HepG2 (cell line): ENCODE measurements at regions not wholly inside any gene's neighbourhood (a gene's known extent, or its start where the extent isn't known, plus 50 kb on each side); places are given as distances from the start of the nearest gene placed in this dataset.

Experiments
- ATAC-seq: fragments of 200-7000 bp; cut with Tn5 transposase; 3 replicates; pipeline ENCODE4 v1.9.1; 2020; ENCODE audit warnings: mild to moderate bottlenecking, moderate library complexity
- BruUV-seq: library from RNA; stranded (reverse); fragments of 400-500 nt; replicated peaks from 2 replicates; lab custom pipeline; 2021; lab: Mats Ljungman, UMichigan
- CTCF ChIA-PET: fragments of 300-600 bp; formaldehyde crosslinking; extraction: SDS; loops from one replicate; lab custom pipeline; 2021; ENCODE audit warnings: low total read pairs, inconsistent platforms, low intra/inter-chr PET ratio; lab: Yijun Ruan, JAX
- POLR2A ChIA-PET: fragments of 350-600 bp; sonication (Branson Sonifier 250); formaldehyde crosslinking; loops from one replicate; lab custom pipeline; 2020; ENCODE audit warnings: antibody characterized with exemption, inconsistent platforms; lab: Yijun Ruan, JAX
- DNase-seq: peaks from one replicate; pipeline ENCODE4 v3.0.0-alpha.2; 2015; ENCODE audit warnings: low spot score
- FAIRE-seq: peaks from 3 replicates; lab custom pipeline; 2011; peaks lifted over from hg19 to GRCh38; lab: Jason Lieb, UNC
- H2AFZ ChIP-seq: one replicate; pipeline ENCODE4 v1.6.1; 2011; ENCODE audit warnings: low read length, inconsistent platforms
- H3K27ac ChIP-seq: fragments of 300-600 bp; 3 replicates; pipeline ENCODE4 v1.8.0; 2011; ENCODE audit warnings: mixed run types, mild to moderate bottlenecking, mixed read lengths, low read length, inconsistent platforms; ENCODE audit not compliant: insufficient read depth; ENCODE audit errors: extremely low read length
- H3K27me3 ChIP-seq, 2 experiments: fragments of 200-600 bp in 1 of 2; 2 replicates in 1 of 2; 3 replicates in 1 of 2; pipeline versions ENCODE4 v1.6.0 to v1.8.0; 2011; ENCODE audit warnings: low read length in 2 of 2, mild to moderate bottlenecking in 2 of 2, moderate library complexity in 2 of 2, inconsistent platforms in 1 of 2; ENCODE audit not compliant: insufficient read depth in 2 of 2, control insufficient read depth in 1 of 2
- H3K36me3 ChIP-seq, 2 experiments: fragments of 200-600 bp in 1 of 2; replicated peaks in 1 of 2; 2 replicates in 1 of 2; 3 replicates in 1 of 2; pipeline versions ENCODE4 v1.5.1 to v1.8.0; 2011; ENCODE audit warnings: low read length in 2 of 2, inconsistent platforms in 1 of 2; ENCODE audit not compliant: insufficient read depth in 2 of 2, control insufficient read depth in 1 of 2
- H3K4me1 ChIP-seq: 2 replicates; pipeline ENCODE4 v1.5.1; 2012; ENCODE audit warnings: low read length, inconsistent platforms; ENCODE audit not compliant: insufficient read depth
- H3K4me2 ChIP-seq: 2 replicates; pipeline ENCODE4 v1.6.0; 2011; ENCODE audit warnings: low read depth, low read length, inconsistent platforms
- H3K4me3 ChIP-seq, 3 experiments: fragments of 200-600 bp in 1 of 3; sonication (generic), shearing (Covaris generic) in 1 of 3; replicated peaks in 1 of 3; 2 replicates each; pipeline ENCODE4 v1.5.1; 2011 to 2016; ENCODE audit warnings: low read length in 3 of 3, inconsistent platforms in 2 of 3, low read depth in 2 of 3, mild to moderate bottlenecking in 2 of 3, control low read depth in 1 of 3, mixed read lengths in 1 of 3; ENCODE audit not compliant: insufficient read depth in 1 of 3
- H3K79me2 ChIP-seq: one replicate; pipeline ENCODE4 v1.6.1; 2011; ENCODE audit warnings: low read length, inconsistent platforms; ENCODE audit not compliant: insufficient read depth
- H3K9ac ChIP-seq: 2 replicates; pipeline ENCODE4 v1.6.0; 2011; ENCODE audit warnings: mild to moderate bottlenecking, low read depth, low read length, inconsistent platforms; ENCODE audit not compliant: insufficient read depth
- H3K9me3 ChIP-seq: 2 replicates; pipeline ENCODE4 v1.5.1; 2012; ENCODE audit warnings: mild to moderate bottlenecking, low read length
- H4K20me1 ChIP-seq: 2 replicates; pipeline ENCODE4 v1.6.0; 2011; ENCODE audit warnings: inconsistent platforms, mild to moderate bottlenecking, low read length, moderate library complexity; ENCODE audit not compliant: insufficient read depth
- CBX5 ChIP-seq: sonication (generic); formaldehyde crosslinking; IDR thresholded peaks from 2 replicates; pipeline ENCODE4 v1.4.0; 2020; ENCODE audit warnings: missing genetic modification reagents, borderline replicate concordance
- FOXJ3 ChIP-seq: sonication (generic); formaldehyde crosslinking; IDR thresholded peaks from 2 replicates; pipeline ENCODE4 v1.4.0; 2020; ENCODE audit warnings: missing genetic modification reagents, mild to moderate bottlenecking, borderline replicate concordance
- HMGA1 ChIP-seq: sonication (generic); formaldehyde crosslinking; conservative IDR thresholded peaks from 2 replicates; pipeline ENCODE4 v1.4.0; 2020; ENCODE audit warnings: missing genetic modification reagents
- NFE2L1 ChIP-seq: sonication (generic); formaldehyde crosslinking; IDR thresholded peaks from 2 replicates; pipeline ENCODE4 v1.4.0; 2020; ENCODE audit warnings: missing genetic modification reagents, mild to moderate bottlenecking, borderline replicate concordance
- PAWR ChIP-seq: sonication (generic); formaldehyde crosslinking; IDR thresholded peaks from 2 replicates; pipeline ENCODE4 v1.4.0; 2020; ENCODE audit warnings: missing genetic modification reagents, mild to moderate bottlenecking, borderline replicate concordance
- SMAD9 ChIP-seq: sonication (generic); formaldehyde crosslinking; IDR thresholded peaks from 2 replicates; pipeline ENCODE4 v1.5.1; 2020; ENCODE audit warnings: mild to moderate bottlenecking, missing genetic modification reagents
- SP4 ChIP-seq: sonication (generic); formaldehyde crosslinking; IDR thresholded peaks from 2 replicates; pipeline ENCODE4 v1.8.1; 2023; ENCODE audit warnings: mild to moderate bottlenecking, missing genetic modification reagents
- SUZ12 ChIP-seq: fragments of 150-350 bp; IDR thresholded peaks from 2 replicates; pipeline ENCODE4 v1.6.1; 2014; ENCODE audit warnings: low read depth, low read length
- ZNF546 ChIP-seq: sonication (generic); formaldehyde crosslinking; conservative IDR thresholded peaks from 2 replicates; pipeline ENCODE4 v1.8.1; 2023; ENCODE audit warnings: mild to moderate bottlenecking, missing genetic modification reagents
- ZNF570 ChIP-seq: sonication (generic); formaldehyde crosslinking; IDR thresholded peaks from 2 replicates; pipeline ENCODE4 v1.4.0; 2020; ENCODE audit warnings: mild to moderate bottlenecking, missing genetic modification reagents, borderline replicate concordance
- ZNF589 ChIP-seq: sonication (generic); formaldehyde crosslinking; conservative IDR thresholded peaks from 2 replicates; pipeline ENCODE4 v1.8.0; 2022; ENCODE audit warnings: mild to moderate bottlenecking, moderate library complexity, missing genetic modification reagents
- ZNF83 ChIP-seq: sonication (generic); formaldehyde crosslinking; IDR thresholded peaks from 2 replicates; pipeline ENCODE4 v1.4.0; 2020; ENCODE audit warnings: missing genetic modification reagents, mild to moderate bottlenecking, borderline replicate concordance
- ZZZ3 ChIP-seq: sonication (generic); formaldehyde crosslinking; IDR thresholded peaks from 2 replicates; pipeline ENCODE4 v1.4.0; 2020; ENCODE audit warnings: missing genetic modification reagents, mild to moderate bottlenecking, borderline replicate concordance
- whole genome bisulfite sequencing: methylation state at CpG from one replicate; pipeline ENCODE4 v1.1.6; 2017; ENCODE audit warnings: low lambda C conversion rate; 5-methylcytosine and 5-hydroxymethylcytosine counted together
- in situ Hi-C: cut with HindIII; loops from 2 replicates; pipeline ENCODE4 v1.10.0; 2017; ENCODE audit warnings: low pct_unique_long_range_greater_than_20kb; ENCODE audit not compliant: extremely low pct_ligation_motif_present
- intact Hi-C: fragments of 100-400 bp; cut with micrococcal nuclease; formaldehyde crosslinking; loops from one replicate; pipeline ENCODE4 v1.10.0; 2022; ENCODE audit not compliant: unreplicated experiment
- TF ChIP-seq, protein P1 (sequence below): sonication (generic); formaldehyde crosslinking; IDR thresholded peaks from 2 replicates; pipeline ENCODE4 v1.5.0; 2020; ENCODE audit warnings: missing genetic modification reagents
- TF ChIP-seq, protein P2 (sequence below): sonication (generic); formaldehyde crosslinking; IDR thresholded peaks from 2 replicates; pipeline ENCODE4 v1.4.0; 2020; ENCODE audit warnings: missing genetic modification reagents, low read depth, mild to moderate bottlenecking, borderline replicate concordance
- TF ChIP-seq, protein P3 (sequence below): sonication (generic); formaldehyde crosslinking; IDR thresholded peaks from 2 replicates; pipeline ENCODE4 v1.5.0; 2020; ENCODE audit warnings: mild to moderate bottlenecking, low read depth, missing genetic modification reagents, borderline replicate concordance
- TF ChIP-seq, protein P4 (sequence below): sonication (generic); formaldehyde crosslinking; conservative IDR thresholded peaks from 2 replicates; pipeline ENCODE4 v1.4.0; 2020; ENCODE audit warnings: missing genetic modification reagents

DNA sequence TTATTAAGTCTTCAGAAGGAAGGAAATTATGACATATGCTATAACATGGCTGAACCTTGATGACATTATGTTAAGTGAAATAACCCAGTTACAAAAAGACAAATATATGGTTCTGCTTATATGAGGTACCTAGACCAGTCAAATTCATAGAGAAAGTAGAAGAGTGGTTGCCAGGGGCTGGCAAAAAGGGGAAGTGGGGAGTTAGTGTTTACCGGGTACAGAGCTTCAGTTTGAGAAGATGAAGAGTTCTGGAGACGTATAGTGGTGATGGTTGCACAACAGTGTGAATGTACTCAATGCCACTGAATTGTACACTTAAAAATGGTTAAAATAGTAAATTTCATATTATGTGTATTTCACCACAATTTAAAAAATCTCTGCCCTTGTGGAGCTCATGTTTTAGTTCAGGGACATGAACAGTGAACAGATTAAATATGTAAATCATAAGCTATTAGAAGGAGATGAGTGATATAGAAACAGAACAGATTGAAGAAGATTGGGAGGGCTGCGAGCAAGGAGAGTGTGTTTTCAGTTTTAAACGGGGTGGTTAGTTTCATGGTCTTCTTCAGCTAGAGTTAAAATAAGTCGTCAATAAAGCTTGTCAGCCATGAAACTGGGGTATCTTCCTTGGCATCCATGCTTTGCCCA, 355.2 kb downstream of the KCNRG start:
- ChIA-PET CTCF (no interaction called here), POLR2A (no interaction called here)
- in situ Hi-C loops = no loop called here
- no peak overlapping the region for H2AFZ ChIP-seq
- H3K36me3 ChIP-seq = no peaks in the 10 kb centered on the region
- DNase-seq (no peak), ATAC-seq (no peak), FAIRE-seq (no peak)
- H3K9ac ChIP-seq = no peak overlapping the region
- peaks cover 14% of the 10 kb centered on the region for H3K4me1 ChIP-seq
- no peak overlapping the region for H3K4me3 ChIP-seq
- H3K79me2 ChIP-seq = no peaks in the 10 kb centered on the region
- intact Hi-C loops = no loop called here
- H3K4me2 ChIP-seq = no peak overlapping the region
- H3K27ac ChIP-seq = no peak overlapping the region
- H3K9me3 ChIP-seq = no peaks in the 10 kb centered on the region
- H4K20me1 ChIP-seq = peaks cover 2% of the 10 kb centered on the region; the same call in 1 of the 2 replicates
- WGBS = 93% methylated on average over 5 of the region's 5 CpGs
- H3K27me3 ChIP-seq = no peaks in the 10 kb centered on the region
- no TSS peak for BruUV-seq
- TF ChIP-seq ZNF570 = no peak
- TF ChIP-seq ZNF589 = no peak
- TF ChIP-seq, protein P1, sequence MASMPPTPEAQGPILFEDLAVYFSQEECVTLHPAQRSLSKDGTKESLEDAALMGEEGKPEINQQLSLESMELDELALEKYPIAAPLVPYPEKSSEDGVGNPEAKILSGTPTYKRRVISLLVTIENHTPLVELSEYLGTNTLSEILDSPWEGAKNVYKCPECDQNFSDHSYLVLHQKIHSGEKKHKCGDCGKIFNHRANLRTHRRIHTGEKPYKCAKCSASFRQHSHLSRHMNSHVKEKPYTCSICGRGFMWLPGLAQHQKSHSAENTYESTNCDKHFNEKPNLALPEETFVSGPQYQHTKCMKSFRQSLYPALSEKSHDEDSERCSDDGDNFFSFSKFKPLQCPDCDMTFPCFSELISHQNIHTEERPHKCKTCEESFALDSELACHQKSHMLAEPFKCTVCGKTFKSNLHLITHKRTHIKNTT (CRISPR knock-in tag) = no peak
- no peak for TF ChIP-seq ZNF546 (CRISPR knock-in tag)
- TF ChIP-seq SMAD9 = no peak
- no peak for TF ChIP-seq ZNF83 (CRISPR knock-in tag)
- TF ChIP-seq, protein P2, sequence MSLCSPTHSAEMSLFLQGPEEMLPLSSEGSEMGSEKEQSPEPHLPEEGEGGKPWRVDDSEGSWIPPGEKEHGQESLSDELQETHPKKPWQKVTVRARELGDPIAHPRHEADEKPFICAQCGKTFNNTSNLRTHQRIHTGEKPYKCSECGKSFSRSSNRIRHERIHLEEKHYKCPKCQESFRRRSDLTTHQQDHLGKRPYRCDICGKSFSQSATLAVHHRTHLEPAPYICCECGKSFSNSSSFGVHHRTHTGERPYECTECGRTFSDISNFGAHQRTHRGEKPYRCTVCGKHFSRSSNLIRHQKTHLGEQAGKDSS (CRISPR knock-in tag) = no peak
- TF ChIP-seq NFE2L1 (CRISPR knock-in tag) = no peak
- no peak for TF ChIP-seq CBX5 (CRISPR knock-in tag)
- no peak for TF ChIP-seq ZZZ3
- no peak for TF ChIP-seq HMGA1 (CRISPR knock-in tag)
- no peak for TF ChIP-seq PAWR (CRISPR knock-in tag)
- TF ChIP-seq SP4 (CRISPR knock-in tag) = no peak
- TF ChIP-seq SUZ12 = no peak
- TF ChIP-seq, protein P3, sequence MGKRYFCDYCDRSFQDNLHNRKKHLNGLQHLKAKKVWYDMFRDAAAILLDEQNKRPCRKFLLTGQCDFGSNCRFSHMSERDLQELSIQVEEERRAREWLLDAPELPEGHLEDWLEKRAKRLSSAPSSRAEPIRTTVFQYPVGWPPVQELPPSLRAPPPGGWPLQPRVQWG = no peak
- no peak for TF ChIP-seq FOXJ3 (CRISPR knock-in tag)
- TF ChIP-seq, protein P4, sequence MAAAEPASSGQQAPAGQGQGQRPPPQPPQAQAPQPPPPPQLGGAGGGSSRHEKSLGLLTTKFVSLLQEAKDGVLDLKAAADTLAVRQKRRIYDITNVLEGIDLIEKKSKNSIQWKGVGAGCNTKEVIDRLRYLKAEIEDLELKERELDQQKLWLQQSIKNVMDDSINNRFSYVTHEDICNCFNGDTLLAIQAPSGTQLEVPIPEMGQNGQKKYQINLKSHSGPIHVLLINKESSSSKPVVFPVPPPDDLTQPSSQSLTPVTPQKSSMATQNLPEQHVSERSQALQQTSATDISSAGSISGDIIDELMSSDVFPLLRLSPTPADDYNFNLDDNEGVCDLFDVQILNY = no peak
- TF ChIP-seq, all 625 proteins: peak for 0
